Left cardiac atrium (tissue), 4 donors: ENCODE measurements at regions not wholly inside any gene's neighbourhood (a gene's known extent, or its start where the extent isn't known, plus 50 kb on each side); places are given as distances from the start of the nearest gene placed in this dataset.
"Not testable (repeated sequence)": the region's sequence is repeated elsewhere in the genome, so short reads cannot be mapped to it uniquely, and the experiment has no call there.

Experiments used
- ATAC-seq, 2 donors: fragments of 200-7000 bp; cut with Tn5 transposase; one replicate each; pipeline ENCODE4 v1.9.1; 2020; ENCODE audit warnings: mild to moderate bottlenecking in 2 of 2, moderate library complexity in 2 of 2
- DNase-seq: peaks from one replicate; pipeline ENCODE4 v3.0.0-alpha.2; 2020
- intact Hi-C, 2 donors: fragments of 100-400 bp; cut with DNase I; formaldehyde crosslinking; loops; one replicate each; pipeline versions ENCODE4 v1.14.1 to v1.15.1; 2022 to 2023
- donor health status: DM: no; HTN: yes; CAD: no.
- donor health status: DM: no; HTN: yes; CAD: no; lungs with severe emphysema.
- donor health status: DM: yes; HTN: yes; CAD: no.
- donor health status: Dilated cardiomyopathy.

DNA sequence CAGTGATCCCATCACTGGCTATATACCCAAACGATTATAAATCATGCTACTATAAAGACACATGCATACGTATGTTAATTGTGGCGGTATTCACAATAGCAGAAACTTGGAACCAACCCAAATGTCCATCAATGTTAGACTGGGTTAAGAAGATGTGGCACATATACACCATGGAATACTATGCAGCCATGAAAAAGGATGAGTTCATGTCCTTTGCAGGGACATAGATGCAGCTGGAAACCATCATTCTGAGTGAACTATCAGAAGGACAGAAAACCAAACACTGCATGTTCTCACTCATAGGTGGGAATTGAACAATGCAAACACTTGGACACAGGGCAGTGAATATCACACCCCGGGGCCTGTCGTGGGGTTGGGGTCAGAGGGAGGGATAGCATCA lies 1335.4 kb downstream of the EPHA7 start:
- intact Hi-C loops, DNase-seq, ATAC-seq: not testable (repeated sequence)

DNA sequence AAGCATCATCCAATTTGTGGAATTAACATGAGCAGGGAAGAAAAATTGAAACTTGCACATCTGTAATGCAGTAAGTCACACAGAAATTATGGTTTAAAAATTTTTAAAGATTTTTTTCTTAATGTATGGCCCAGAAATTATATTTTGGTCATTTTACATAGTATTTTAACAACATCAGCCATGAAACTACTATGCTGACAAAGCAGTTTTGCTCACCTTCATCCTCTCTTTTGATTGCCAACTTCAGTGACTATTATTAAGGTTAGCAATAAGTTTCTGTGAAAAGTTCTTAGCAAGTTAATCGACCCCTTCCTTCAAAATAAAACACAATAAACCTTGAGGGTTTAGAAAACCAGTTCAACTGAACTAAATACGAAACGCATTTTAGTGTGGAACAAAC lies 1347.0 kb downstream of the EPHA7 start:
- DNase-seq: no peak
- no peak for ATAC-seq
- intact Hi-C loops: no loop called here

DNA sequence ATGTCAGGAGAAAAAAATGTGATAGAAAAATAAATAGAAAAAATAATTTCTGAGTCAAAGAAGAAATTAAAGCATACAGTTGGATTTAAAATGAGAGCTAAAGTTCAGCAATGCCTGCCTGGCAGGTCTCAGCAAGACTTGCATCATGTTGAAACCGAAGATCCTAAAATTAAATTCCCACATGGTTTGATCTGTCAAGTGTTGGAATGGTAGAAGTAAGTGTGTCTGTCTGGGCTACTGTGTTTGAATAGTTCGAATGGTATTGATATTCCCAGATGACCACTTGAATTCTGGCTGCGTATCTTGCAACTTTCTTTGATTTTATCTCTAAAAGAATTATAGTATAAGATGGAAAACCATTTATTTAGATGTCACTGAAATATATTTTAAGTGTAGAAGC lies 1349.6 kb downstream of the EPHA7 start:
- no peak for DNase-seq
- intact Hi-C loops: no loop called here
- ATAC-seq: no peak

DNA sequence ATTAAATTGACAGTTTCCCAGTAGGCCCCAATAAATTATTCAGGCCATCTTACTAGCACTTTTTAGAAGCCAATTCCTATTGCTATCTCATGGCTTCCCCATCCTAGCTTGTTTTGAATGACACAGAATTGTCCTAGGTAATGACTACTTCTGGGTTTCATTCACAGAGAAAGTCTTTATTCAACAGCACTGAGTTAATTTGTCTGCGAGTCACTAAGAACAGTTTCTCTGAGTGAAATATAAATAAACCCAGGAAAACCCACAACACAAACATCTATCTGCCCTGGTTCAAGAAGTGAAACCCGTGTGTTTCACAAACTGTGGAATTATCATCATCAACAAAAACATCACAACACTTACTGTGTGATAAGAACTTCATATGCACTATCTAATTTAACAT lies 1366.8 kb downstream of the EPHA7 start:
- no peak for ATAC-seq
- DNase-seq: no peak
- intact Hi-C loops: no loop called here

DNA sequence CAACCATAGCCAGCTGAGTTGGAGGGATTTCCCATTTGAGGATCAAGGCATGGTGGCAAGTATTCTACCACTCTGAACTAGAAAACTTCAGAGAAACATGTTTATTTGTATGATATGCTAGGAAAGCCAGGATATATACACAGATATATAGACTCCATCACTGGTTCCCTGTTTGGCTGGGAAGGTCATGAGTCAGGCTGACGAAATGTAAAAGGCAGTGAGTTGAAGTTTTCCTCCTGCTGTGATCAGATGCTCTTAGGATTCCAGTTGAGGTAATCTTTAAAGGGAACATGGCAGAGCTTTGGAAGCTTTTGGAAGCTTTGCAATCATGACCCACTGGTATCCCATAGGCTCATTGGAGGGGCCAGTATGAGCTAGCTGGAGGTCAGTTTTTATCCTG lies 1369.1 kb downstream of the EPHA7 start:
- ATAC-seq (no peak), DNase-seq (no peak)
- intact Hi-C loops: no loop called here

DNA sequence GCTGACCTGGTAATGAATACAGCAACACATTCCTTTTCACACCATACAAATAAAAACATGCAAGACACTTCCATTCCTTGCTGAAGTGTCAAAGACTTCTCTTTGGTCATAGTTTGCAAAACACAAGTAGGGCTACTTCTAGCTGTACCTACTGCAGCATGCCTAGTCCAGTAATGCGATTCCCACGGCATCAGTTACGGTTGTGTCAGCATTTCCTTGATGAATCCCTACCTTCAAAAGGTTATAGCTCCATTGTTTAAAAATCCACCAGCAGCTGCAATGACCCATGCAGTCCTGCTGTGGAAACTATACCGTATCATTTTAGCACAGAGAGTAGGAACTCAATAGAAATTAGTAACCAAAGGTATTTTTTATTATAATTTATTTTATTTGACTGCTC lies 1371.5 kb downstream of the EPHA7 start:
- ATAC-seq (no peak), DNase-seq (no peak)
- intact Hi-C loops: no loop called here

DNA sequence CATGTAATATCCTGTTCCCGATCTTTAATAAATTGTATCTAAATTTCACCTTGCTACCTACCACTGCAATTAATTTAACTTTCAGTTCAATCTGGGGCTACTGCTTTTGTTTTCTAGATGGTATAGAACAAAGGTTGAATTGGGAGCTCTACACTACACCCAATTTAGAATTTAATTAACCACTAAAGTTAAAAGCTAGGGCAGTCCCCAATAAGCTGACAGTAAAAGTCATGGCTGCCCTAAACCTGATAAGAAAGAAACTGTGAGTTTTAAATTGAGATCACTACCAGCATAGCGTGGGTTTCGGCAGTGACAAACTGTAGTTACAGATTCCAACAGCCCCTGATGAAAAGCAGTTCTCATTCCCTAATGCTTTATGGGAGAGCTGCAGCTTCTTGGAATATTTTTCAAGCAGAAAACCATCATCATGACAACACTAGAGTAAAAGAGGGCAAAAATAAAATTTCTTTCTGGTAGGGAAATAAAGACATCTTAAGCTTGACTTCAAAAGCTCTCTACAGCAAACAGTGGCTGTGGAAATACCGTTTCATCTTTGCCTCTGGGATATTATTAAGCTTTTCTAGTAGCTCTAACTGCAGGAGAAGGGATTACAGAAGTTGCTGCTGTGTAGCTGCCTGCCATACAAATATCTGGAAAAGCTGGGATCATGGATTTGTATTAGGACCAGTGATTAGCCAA lies 1372.1 kb downstream of the EPHA7 start:
- intact Hi-C loops: no loop called here
- ATAC-seq (no peak), DNase-seq (no peak)

DNA sequence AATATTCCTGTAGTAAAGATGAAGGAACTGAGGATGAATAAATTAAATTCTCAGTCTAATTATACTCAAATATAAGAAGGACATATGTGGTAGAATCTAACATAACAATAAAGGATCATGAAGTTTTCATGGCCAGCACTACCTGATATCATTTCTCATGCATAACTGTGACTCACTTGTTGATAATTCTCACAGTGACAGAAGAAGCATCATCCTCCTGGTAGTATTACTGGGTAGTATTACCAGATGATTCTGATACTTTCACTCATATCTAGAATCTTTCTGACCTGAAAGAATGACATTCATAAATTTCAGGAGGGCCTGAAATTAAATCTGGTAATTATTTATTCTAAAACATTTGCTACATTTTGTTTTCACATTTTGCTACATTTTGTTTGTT lies 1375.0 kb downstream of the EPHA7 start:
- DNase-seq (no peak), ATAC-seq (no peak)
- intact Hi-C loops: no loop called here

DNA sequence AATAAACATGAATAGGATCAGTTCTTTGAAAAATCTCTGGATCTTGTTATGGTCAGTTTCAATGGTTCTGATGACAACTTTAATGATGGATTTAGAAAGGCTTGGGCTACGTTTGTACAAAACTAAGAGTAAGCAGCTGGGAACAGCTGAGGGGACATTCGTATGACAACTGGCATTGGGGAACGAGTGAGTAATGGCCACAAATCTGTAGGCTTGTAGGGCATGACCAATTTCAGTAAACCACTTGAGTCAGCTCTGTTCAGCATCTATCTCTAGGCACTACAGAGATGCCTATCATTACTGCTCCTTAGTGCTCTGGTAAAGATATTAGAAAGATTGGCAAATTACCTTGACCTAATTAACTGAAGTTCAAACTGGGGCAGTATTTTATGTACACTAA lies 1375.6 kb downstream of the EPHA7 start:
- intact Hi-C loops: no loop called here
- ATAC-seq: no peak

DNA sequence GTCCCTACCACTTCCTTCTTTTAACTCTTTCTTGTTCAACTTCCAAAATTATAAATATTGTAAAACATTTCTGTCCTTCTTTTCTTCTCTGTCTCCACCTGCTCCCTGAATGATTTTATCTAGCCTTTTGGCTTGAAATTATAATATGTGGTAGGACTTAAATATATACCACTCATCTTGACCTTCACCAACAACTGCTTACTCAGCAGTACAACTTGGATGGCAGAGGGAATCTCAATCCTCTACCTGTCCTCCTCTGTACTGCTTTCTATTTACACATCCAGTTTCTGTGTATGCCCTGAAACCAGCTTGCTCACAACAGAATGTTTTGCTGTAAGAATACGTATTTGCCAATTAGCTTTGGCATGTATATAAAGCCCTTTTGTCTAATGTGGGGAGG lies 1392.5 kb downstream of the EPHA7 start:
- intact Hi-C loops: no loop called here
- no peak for ATAC-seq
- no peak for DNase-seq

More for the DNA sequence above, 1375.6 kb downstream of the EPHA7 start:
- no peak for DNase-seq

DNA sequence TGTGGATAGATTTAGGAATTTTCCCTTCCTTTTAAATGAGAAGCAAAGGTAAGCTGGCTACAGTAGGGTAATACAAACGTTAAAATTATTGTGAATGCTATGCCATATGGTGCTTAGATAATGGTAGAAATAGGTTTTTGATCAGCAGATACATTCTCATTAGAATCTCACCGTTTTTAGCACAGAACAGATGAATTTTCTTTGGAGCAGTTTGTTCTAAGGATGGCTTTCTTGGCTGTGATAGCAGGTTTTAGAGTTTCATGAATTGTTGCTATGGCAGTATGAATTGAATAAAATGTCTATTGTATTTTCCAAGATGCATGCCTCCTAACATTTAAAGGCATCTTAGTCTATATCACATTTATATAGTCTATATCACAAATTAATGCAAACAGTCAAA lies 1394.5 kb downstream of the EPHA7 start:
- ATAC-seq (no peak), DNase-seq (no peak)
- intact Hi-C loops: no loop called here

DNA sequence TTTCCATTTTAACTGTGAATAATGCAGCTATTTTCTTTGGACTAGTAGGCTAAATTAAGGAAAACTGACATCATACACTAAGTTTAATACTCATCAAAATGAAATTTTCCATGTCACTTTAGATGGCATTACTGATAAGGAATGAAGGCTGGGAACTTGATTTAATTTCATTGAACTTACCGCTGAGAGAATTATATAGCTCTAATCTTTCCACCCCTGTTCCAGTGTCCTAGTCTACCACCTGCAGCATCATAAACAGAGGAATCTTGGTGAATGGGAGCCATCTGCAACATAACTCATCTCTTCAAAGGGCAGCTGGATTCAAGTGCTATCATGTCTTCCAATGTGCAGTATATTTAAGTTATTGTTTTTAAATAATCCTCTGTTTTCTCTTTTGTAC lies 1395.2 kb downstream of the EPHA7 start:
- ATAC-seq: no peak
- intact Hi-C loops: no loop called here

DNA sequence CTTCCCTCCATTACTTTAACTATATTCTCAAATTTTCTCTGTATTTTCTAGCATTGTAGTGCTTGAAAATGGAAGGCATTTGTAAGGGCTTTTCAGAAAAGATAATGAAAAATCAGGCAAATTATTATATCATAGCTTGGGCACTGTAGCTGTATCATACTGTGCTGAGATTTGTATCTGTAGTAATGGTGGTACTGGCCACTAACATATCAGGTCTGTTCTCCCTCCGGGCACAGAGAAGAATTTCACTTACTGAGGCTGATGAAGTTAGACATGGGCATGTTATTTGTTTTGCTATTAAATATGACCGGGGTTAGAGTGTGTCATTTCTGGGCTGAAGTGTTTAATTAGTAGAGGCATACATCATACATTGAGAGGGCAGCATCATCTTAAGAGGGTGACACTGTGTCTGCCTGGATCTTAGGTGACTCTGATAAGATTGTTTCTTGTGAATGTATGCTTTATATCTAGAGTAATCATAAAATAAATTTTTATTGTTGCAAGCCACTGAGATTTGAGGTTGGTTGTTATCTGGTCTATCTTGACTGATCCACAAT lies 1395.9 kb downstream of the EPHA7 start:
- intact Hi-C loops: no loop called here
- ATAC-seq: no peak

More for the DNA sequence above, 1395.2 kb downstream of the EPHA7 start:
- no peak for DNase-seq

DNA sequence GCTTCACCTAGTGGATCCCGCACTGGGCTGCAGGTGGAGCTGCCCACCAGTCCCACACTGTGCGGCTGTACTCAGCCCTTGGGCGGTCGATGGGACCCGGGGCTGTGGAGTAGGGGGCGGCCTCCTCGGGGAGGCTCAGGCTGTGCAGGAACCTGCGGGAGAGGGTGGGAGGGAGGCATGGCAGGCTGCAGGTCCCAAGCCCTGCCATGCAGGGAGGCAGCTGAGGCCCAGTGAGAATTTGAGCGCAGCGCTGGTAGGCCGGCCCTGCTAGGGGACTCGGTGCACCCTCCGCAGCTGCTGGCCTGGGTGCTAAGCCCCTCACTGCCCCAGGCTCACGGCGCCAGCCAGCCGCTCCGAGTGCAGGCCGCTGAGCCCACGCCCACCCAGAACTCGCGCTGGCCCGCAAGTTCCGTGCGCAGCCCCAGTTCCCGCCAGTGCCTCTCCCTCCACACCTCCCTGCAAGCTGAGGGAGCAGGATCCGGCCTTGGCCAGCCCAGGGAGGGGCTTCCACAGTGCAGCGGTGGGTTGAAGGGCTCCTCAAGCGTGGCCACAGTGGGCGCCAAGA lies 1407.6 kb downstream of the EPHA7 start:
- no peak for DNase-seq
- intact Hi-C loops: no loop called here
- no peak for ATAC-seq

More for the DNA sequence above, 1395.9 kb downstream of the EPHA7 start:
- DNase-seq: no peak

DNA sequence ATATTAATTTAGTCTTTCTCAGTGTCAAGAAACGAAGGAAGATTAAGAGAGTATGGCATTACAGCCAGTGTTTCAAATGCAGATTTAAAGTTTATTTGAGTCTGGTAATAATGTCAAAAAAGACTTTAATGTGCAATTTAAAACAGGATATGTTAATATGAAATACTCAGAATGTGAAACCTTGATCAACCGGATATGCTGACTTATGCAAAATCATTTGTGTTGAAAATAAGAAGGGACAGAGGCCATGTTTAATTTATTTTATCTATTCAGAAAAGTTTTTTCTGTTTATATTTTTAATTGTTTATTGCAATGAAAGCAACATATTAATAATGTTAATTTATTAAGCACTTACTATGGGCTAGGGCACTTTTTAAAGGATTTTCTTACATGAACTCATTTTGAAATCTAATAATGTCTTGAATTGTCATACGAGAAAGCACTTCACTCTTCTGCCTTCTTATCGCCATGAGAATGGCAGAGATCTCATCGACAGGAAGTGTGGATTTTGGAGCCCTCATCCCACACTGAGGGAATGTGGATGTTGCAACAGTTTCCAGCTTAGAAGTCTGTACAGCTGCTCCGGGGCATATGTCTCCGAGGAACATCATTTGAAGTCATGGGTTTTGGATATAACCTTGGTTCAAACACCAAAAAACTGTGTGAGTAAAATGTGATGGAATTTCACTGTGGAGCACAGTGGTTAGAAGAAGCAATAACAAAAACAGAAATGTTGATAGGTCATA lies 1410.4 kb downstream of the EPHA7 start:
- DNase-seq (no peak), ATAC-seq (no peak)
- intact Hi-C loops: no loop called here

DNA sequence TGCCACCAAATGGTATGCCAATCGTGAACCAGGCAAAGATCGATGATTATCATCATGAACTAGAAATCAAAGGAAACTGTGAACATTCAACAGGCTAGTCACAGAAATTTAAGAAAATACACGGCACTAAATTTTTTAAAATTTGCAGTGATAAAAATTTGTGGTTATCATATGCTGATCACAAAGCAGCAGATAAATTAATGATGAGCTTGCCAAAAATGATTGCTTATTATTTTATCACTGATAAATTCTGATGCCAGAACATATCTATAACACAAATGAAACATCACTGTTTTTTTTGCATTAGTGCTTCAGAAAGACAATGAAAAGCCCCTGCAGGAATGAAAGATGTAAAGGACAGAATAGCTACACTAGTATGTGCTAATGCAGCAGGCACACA lies 1413.2 kb upstream of the MAP3K7 start:
- DNase-seq: no peak
- no peak for ATAC-seq
- intact Hi-C loops: no loop called here

DNA sequence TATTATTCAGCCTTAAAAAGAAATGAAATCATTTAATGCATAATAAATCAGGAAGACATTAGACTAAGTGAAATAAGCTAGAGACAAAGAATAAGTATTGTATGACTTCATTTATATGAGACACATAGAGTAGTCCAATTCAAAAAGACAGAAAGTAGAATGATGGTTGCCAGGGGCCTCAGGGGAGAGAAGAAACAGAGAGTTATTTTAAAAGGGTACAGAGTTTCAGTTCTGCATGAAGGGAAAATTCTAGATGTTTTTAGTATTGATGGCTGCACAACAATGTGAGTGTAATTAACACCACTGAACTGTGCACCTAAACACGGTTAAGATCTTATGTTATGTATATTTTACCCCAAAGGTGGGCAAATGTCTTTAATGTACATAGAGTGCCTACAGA lies 1407.9 kb upstream of the MAP3K7 start:
- intact Hi-C loops: no loop called here
- ATAC-seq: no peak

DNA sequence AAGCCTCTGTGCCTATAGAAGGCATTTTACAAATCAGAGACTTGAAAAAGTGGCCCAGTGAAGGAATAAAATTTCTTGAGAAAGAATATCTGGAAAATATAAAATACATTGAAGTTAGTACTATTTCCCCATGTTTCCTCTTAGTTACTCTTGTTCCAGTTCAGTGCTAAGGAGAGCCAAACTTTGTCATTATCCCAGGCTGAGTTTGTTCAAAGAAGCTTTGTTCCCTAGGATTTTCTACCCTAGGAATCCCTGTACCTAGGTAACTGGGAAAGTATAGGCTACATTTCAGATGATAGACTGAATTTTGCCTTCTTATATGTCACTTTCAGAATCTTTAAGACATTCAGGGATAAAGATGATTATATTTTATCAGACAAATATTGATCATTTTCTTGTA lies 1395.7 kb upstream of the MAP3K7 start:
- intact Hi-C loops: no loop called here
- ATAC-seq (no peak), DNase-seq (no peak)

More for the DNA sequence above, 1407.9 kb upstream of the MAP3K7 start:
- DNase-seq: no peak

DNA sequence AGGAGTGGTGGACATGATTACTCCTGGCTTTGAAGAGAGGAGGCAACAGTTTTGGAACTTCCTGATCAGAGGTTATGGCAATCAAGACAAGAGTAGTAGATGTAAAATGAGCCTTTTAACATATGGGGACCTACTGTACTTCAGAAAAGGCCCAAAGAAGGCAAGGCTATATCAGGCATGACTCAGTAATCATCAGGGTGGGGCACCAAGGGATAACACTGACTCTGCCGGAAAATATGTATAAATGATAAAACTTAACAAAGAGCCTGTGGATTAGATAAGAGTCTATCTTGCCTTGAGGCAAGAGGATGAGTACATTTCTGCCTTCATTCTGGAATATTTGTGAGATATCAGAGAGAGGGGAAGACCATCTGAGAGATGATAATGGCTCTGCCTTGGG lies 1389.9 kb upstream of the MAP3K7 start:
- ATAC-seq: peak in 1 of 2 donors; percentile 47
- no peak for DNase-seq
- intact Hi-C loops: no loop called here

DNA sequence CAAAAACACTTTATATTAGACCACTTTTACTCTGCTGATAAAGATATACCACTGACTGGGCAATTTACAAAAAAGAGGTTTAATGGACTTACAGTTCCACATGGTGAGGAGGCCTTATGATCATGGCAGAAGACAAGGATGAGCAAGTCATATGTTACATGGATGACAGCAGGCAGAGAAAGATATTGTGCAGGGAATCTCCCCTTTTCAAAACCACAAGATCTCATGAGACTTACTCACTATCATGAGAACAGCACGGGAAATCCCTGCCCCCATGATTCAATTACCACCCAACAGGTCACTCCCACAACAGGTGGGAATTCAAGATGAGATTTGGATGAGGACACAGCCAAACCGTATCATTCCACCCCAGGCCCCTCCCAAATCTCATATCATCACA lies 1383.8 kb upstream of the MAP3K7 start:
- DNase-seq (no peak), ATAC-seq (no peak)
- intact Hi-C loops: no loop called here
